GM23338 (cell line): ENCODE measurements at regions not wholly inside any gene's neighbourhood (a gene's known extent, or its start where the extent isn't known, plus 50 kb on each side); places are given as distances from the start of the nearest gene placed in this dataset.

ENCODE experiments used
- ATAC-seq: fragments of 200-7000 bp; cut with Tn5 transposase; 3 replicates; pipeline ENCODE4 v1.9.1; 2020
- DNase-seq: peaks from one replicate; pipeline ENCODE4 v3.0.0-alpha.2; 2015; ENCODE audit warnings: low spot score
- H2AFZ ChIP-seq: fragments of 200-600 bp; sonication (generic); 2 replicates; pipeline ENCODE4 v1.8.0; 2016; ENCODE audit warnings: antibody characterized with exemption, mild to moderate bottlenecking, moderate library complexity
- H3F3A ChIP-seq: fragments of 200-600 bp; sonication (generic); replicated peaks from 2 replicates; pipeline ENCODE4 v1.8.0; 2017; ENCODE audit warnings: antibody characterized with exemption, mixed run types, low read depth
- H3K27ac ChIP-seq: fragments of 200-600 bp; sonication (generic); 2 replicates; pipeline ENCODE4 v1.6.1; 2016; ENCODE audit warnings: low read depth
- H3K27me3 ChIP-seq: fragments of 200-600 bp; sonication (generic); 2 replicates; pipeline ENCODE4 v1.8.0; 2016; ENCODE audit warnings: mild to moderate bottlenecking, mixed run types, moderate library complexity; ENCODE audit not compliant: insufficient read depth
- H3K36me3 ChIP-seq: fragments of 200-600 bp; sonication (generic); 2 replicates; pipeline ENCODE4 v1.8.0; 2016; ENCODE audit warnings: mild to moderate bottlenecking; ENCODE audit not compliant: insufficient read depth
- H3K4me1 ChIP-seq: fragments of 200-600 bp; sonication (generic); 2 replicates; pipeline ENCODE4 v1.8.0; 2016; ENCODE audit warnings: mild to moderate bottlenecking, moderate library complexity; ENCODE audit not compliant: insufficient read depth
- H3K4me2 ChIP-seq: fragments of 200-600 bp; sonication (generic); 2 replicates; pipeline ENCODE4 v1.7.1; 2017; ENCODE audit warnings: mixed run types
- H3K4me3 ChIP-seq: fragments of 200-600 bp; sonication (generic); 2 replicates; pipeline ENCODE4 v1.6.1; 2016; ENCODE audit warnings: mixed run types
- H3K79me2 ChIP-seq: fragments of 200-600 bp; sonication (generic); replicated peaks from 2 replicates; pipeline ENCODE4 v1.8.0; 2017; ENCODE audit warnings: mild to moderate bottlenecking; ENCODE audit not compliant: insufficient read depth
- H3K9me2 ChIP-seq: fragments of 200-600 bp; sonication (generic); 2 replicates; pipeline ENCODE4 v1.8.0; 2017; ENCODE audit not compliant: insufficient read depth
- H4K20me1 ChIP-seq: fragments of 200-600 bp; sonication (generic); replicated peaks from 2 replicates; pipeline ENCODE4 v1.8.0; 2017; ENCODE audit warnings: mild to moderate bottlenecking; ENCODE audit not compliant: insufficient read depth
- H3K27ac Mint-ChIP-seq: 2 replicates; pipeline ENCODE4 v1.8.0; 2020; ENCODE audit warnings: inconsistent platforms, mild to moderate bottlenecking, moderate library complexity, mixed read lengths
- H3K27me3 Mint-ChIP-seq: 3 replicates; pipeline ENCODE4 v1.8.0; 2022; ENCODE audit warnings: low read depth, mild to moderate bottlenecking, moderate library complexity, mixed read lengths, inconsistent platforms; ENCODE audit not compliant: insufficient read depth, poor library complexity
- H3K36me3 Mint-ChIP-seq: 3 replicates; pipeline ENCODE4 v1.8.0; 2021; ENCODE audit warnings: low read depth, mild to moderate bottlenecking, inconsistent platforms, moderate library complexity, mixed read lengths
- H3K4me1 Mint-ChIP-seq: 3 replicates; pipeline ENCODE4 v1.8.0; 2020; ENCODE audit warnings: mild to moderate bottlenecking, inconsistent platforms, mixed read lengths
- H3K4me3 Mint-ChIP-seq: 3 replicates; pipeline ENCODE4 v1.8.0; 2021; ENCODE audit warnings: moderate library complexity, mild to moderate bottlenecking, inconsistent platforms, mixed read lengths
- H3K9me3 Mint-ChIP-seq: 3 replicates; pipeline ENCODE4 v1.8.0; 2020; ENCODE audit warnings: moderate library complexity, mild to moderate bottlenecking, inconsistent platforms, mixed read lengths
- CREB1 ChIP-seq: fragments of 250-450 bp; sonication (Bioruptor Pico); IDR thresholded peaks from 2 replicates; pipeline ENCODE4 v1.5.0; 2020; ENCODE audit warnings: low read depth, mild to moderate bottlenecking, moderate library complexity
- EZH2 ChIP-seq: fragments of 200-600 bp; sonication (generic); IDR thresholded peaks from one replicate; pipeline ENCODE4 v1.8.0; 2017; ENCODE audit warnings: antibody characterized with exemption, mild to moderate bottlenecking, low read depth; ENCODE audit not compliant: unreplicated experiment
- JUNB ChIP-seq: IDR thresholded peaks from one replicate; pipeline ENCODE4 v1.6.1; 2016; ENCODE audit warnings: antibody characterized with exemption; ENCODE audit not compliant: unreplicated experiment
- NANOG ChIP-seq: IDR thresholded peaks from 2 replicates; pipeline ENCODE4 v1.6.1; 2016; ENCODE audit warnings: antibody characterized with exemption, borderline replicate concordance
- STAT1 ChIP-seq: IDR thresholded peaks from one replicate; pipeline ENCODE4 v1.6.1; 2016; ENCODE audit warnings: antibody characterized with exemption; ENCODE audit not compliant: unreplicated experiment
- ZNF114 ChIP-seq: fragments of 250-450 bp; sonication (Bioruptor Pico); IDR thresholded peaks from 2 replicates; pipeline ENCODE4 v1.5.0; 2020; ENCODE audit warnings: mild to moderate bottlenecking, moderate library complexity
- TF ChIP-seq, protein P1 (sequence below): IDR thresholded peaks from one replicate; pipeline ENCODE4 v1.6.1; 2018; ENCODE audit warnings: antibody characterized with exemption; ENCODE audit not compliant: unreplicated experiment
- TF ChIP-seq, protein P2 (sequence below): fragments of 250-450 bp; sonication (Bioruptor Pico); IDR thresholded peaks from 2 replicates; pipeline ENCODE4 v1.5.0; 2020; ENCODE audit warnings: mild to moderate bottlenecking, moderate library complexity

DNA sequence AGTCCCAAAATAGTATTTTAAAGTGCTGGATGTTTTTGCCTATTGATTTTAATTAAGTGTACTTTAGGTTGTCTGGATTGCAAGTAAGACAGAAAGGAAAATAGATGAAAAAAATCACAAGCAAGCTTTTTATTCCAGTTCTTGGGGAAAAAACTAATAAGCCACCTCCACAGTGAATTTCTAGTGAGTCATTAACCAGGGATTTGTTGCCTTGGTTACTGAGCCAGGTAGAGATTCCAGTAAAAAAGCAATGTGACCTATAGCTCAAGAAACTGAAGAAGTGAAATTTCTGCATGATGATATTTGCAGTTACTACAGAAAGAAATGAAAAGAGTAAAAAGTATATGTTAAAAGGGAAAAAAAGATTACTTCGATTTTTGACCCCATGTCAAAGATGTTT lies 160.6 kb downstream of the METTL4 start (continued):
- TF ChIP-seq NANOG (no peak), STAT1 (no peak)

DNA sequence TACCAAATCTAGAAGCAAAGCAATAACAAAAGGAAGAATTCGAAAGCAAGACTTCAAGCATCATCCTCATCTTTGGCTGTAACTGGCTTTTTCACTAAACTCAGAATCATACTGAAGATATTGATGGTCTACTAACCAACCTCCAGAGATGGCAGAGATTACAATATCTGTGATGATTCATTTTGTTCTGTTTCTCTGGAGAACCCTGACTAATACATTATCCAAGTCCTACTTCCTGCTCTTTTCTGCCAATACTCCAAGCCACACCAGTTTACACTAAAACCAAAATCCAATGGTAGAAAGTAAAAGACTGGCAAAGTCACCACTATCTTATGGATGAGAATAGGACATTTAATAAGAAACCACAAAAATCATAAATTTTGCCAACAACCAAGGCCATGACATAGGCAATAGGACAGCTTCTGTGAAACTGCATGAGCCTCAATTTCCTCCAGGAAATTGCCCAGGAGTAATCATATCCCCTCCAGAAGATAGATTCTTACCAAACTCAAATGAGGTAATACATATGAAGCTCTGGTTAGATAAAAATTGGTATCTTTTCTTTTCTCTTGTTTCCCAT lies 159.8 kb downstream of the METTL4 start:
- no peak overlapping the region for H3K27ac Mint-ChIP-seq
- no peaks in the 10 kb centered on the region for H4K20me1 ChIP-seq
- no peaks in the 10 kb centered on the region for H3K4me1 ChIP-seq
- H3K27me3 Mint-ChIP-seq = peaks cover 2% of the 10 kb centered on the region
- ATAC-seq = no peak
- H3K27me3 ChIP-seq = no peaks in the 10 kb centered on the region
- no peaks in the 10 kb centered on the region for H3K79me2 ChIP-seq
- DNase-seq = no peak
- H3K36me3 ChIP-seq = no peaks in the 10 kb centered on the region
- H3K9me3 Mint-ChIP-seq = no peaks in the 10 kb centered on the region
- peaks cover 9% of the 10 kb centered on the region; the same call in 2 of the 3 replicates for H3K4me1 Mint-ChIP-seq
- H2AFZ ChIP-seq = no peak overlapping the region
- H3F3A ChIP-seq = no peaks in the 10 kb centered on the region
- H3K4me3 Mint-ChIP-seq = no peak overlapping the region
- H3K9me2 ChIP-seq = 0 out of 2 replicates have a peak, but pooled peaks cover 1% of the 10 kb centered on the region
- H3K36me3 Mint-ChIP-seq = no peaks in the 10 kb centered on the region
- H3K4me3 ChIP-seq = no peak overlapping the region
- no peak overlapping the region for H3K27ac ChIP-seq
- no peak for TF ChIP-seq CREB1 (CRISPR knock-in tag)
- no peak overlapping the region for H3K4me2 ChIP-seq

DNA sequence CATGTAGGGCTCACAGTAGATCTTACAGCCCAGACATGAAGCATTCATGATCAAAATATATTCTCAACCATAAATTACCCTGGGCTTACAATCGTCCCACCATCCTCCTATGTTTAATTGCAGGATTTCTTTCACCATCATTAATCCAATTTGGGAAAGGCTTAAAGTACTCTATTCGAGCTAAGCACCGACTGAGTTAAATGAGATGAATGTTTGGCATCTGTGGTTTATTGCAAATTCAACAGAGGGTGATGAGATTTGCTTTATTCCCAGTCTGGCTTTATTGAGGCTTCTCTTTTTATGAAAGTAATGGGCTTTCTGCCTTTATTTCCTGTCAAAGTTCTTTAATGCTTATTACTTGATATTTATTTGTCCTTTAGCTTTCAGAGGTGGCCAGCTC lies 159.0 kb downstream of the METTL4 start:
- no peaks in the 10 kb centered on the region for H3K27me3 ChIP-seq
- H3K27ac ChIP-seq = no peak overlapping the region
- Mint-ChIP-seq H3K27me3 (peaks cover 2% of the 10 kb centered on the region), H3K27ac (no peak overlapping the region), H3K36me3 (no peaks in the 10 kb centered on the region), H3K9me3 (no peaks in the 10 kb centered on the region), H3K4me3 (no peak overlapping the region), H3K4me1 (peaks cover 9% of the 10 kb centered on the region; the same call in 2 of the 3 replicates)
- H2AFZ ChIP-seq = no peak overlapping the region
- H3K4me1 ChIP-seq = no peaks in the 10 kb centered on the region
- H3K4me3 ChIP-seq = no peak overlapping the region
- H3K4me2 ChIP-seq = no peak overlapping the region
- no peaks in the 10 kb centered on the region for H4K20me1 ChIP-seq
- ATAC-seq (no peak), DNase-seq (no peak)
- H3F3A ChIP-seq = no peaks in the 10 kb centered on the region
- 0 out of 2 replicates have a peak, but pooled peaks cover 3% of the 10 kb centered on the region for H3K9me2 ChIP-seq
- no peaks in the 10 kb centered on the region for H3K36me3 ChIP-seq
- H3K79me2 ChIP-seq = no peaks in the 10 kb centered on the region
- TF ChIP-seq, protein P1, sequence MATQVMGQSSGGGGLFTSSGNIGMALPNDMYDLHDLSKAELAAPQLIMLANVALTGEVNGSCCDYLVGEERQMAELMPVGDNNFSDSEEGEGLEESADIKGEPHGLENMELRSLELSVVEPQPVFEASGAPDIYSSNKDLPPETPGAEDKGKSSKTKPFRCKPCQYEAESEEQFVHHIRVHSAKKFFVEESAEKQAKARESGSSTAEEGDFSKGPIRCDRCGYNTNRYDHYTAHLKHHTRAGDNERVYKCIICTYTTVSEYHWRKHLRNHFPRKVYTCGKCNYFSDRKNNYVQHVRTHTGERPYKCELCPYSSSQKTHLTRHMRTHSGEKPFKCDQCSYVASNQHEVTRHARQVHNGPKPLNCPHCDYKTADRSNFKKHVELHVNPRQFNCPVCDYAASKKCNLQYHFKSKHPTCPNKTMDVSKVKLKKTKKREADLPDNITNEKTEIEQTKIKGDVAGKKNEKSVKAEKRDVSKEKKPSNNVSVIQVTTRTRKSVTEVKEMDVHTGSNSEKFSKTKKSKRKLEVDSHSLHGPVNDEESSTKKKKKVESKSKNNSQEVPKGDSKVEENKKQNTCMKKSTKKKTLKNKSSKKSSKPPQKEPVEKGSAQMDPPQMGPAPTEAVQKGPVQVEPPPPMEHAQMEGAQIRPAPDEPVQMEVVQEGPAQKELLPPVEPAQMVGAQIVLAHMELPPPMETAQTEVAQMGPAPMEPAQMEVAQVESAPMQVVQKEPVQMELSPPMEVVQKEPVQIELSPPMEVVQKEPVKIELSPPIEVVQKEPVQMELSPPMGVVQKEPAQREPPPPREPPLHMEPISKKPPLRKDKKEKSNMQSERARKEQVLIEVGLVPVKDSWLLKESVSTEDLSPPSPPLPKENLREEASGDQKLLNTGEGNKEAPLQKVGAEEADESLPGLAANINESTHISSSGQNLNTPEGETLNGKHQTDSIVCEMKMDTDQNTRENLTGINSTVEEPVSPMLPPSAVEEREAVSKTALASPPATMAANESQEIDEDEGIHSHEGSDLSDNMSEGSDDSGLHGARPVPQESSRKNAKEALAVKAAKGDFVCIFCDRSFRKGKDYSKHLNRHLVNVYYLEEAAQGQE = no peak
- TF ChIP-seq STAT1 = no peak
- no peak for TF ChIP-seq EZH2
- no peak for TF ChIP-seq ZNF114 (CRISPR knock-in tag)
- no peak for TF ChIP-seq CREB1 (CRISPR knock-in tag)
- TF ChIP-seq, protein P2, sequence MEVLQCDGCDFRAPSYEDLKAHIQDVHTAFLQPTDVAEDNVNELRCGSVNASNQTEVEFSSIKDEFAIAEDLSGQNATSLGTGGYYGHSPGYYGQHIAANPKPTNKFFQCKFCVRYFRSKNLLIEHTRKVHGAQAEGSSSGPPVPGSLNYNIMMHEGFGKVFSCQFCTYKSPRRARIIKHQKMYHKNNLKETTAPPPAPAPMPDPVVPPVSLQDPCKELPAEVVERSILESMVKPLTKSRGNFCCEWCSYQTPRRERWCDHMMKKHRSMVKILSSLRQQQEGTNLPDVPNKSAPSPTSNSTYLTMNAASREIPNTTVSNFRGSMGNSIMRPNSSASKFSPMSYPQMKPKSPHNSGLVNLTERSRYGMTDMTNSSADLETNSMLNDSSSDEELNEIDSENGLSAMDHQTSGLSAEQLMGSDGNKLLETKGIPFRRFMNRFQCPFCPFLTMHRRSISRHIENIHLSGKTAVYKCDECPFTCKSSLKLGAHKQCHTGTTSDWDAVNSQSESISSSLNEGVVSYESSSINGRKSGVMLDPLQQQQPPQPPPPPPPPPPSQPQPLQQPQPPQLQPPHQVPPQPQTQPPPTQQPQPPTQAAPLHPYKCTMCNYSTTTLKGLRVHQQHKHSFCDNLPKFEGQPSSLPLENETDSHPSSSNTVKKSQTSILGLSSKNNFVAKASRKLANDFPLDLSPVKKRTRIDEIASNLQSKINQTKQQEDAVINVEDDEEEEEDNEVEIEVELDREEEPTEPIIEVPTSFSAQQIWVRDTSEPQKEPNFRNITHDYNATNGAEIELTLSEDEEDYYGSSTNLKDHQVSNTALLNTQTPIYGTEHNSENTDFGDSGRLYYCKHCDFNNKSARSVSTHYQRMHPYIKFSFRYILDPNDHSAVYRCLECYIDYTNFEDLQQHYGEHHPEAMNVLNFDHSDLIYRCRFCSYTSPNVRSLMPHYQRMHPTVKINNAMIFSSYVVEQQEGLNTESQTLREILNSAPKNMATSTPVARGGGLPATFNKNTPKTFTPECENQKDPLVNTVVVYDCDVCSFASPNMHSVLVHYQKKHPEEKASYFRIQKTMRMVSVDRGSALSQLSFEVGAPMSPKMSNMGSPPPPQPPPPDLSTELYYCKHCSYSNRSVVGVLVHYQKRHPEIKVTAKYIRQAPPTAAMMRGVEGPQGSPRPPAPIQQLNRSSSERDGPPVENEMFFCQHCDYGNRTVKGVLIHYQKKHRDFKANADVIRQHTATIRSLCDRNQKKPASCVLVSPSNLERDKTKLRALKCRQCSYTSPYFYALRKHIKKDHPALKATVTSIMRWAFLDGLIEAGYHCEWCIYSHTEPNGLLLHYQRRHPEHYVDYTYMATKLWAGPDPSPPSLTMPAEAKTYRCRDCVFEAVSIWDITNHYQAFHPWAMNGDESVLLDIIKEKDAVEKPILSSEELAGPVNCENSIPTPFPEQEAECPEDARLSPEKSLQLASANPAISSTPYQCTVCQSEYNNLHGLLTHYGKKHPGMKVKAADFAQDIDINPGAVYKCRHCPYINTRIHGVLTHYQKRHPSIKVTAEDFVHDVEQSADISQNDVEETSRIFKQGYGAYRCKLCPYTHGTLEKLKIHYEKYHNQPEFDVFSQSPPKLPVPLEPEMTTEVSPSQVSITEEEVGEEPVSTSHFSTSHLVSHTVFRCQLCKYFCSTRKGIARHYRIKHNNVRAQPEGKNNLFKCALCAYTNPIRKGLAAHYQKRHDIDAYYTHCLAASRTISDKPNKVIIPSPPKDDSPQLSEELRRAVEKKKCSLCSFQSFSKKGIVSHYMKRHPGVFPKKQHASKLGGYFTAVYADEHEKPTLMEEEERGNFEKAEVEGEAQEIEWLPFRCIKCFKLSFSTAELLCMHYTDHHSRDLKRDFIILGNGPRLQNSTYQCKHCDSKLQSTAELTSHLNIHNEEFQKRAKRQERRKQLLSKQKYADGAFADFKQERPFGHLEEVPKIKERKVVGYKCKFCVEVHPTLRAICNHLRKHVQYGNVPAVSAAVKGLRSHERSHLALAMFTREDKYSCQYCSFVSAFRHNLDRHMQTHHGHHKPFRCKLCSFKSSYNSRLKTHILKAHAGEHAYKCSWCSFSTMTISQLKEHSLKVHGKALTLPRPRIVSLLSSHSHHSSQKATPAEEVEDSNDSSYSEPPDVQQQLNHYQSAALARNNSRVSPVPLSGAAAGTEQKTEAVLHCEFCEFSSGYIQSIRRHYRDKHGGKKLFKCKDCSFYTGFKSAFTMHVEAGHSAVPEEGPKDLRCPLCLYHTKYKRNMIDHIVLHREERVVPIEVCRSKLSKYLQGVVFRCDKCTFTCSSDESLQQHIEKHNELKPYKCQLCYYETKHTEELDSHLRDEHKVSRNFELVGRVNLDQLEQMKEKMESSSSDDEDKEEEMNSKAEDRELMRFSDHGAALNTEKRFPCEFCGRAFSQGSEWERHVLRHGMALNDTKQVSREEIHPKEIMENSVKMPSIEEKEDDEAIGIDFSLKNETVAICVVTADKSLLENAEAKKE (CRISPR knock-in tag) = no peak
- no peak for TF ChIP-seq JUNB
